ENCODE measurements at regions not wholly inside any gene's neighbourhood (a gene's known extent, or its start where the extent isn't known, plus 50 kb on each side); places are given as distances from the start of the nearest gene placed in this dataset.

- Histone ChIP-seq H3K4me1 (no peaks in the 10 kb centered on the region), H3K27ac (no peak overlapping the region), H3K27me3 (no peaks in the 10 kb centered on the region), H3K9me3 (no peaks in the 10 kb centered on the region), H3K36me3 (no peaks in the 10 kb centered on the region), H3K4me3 (no peak overlapping the region)
- TF ChIP-seq EP300 (IDR thresholded peaks at IDR 0.05; ENCODE audit: low read depth) (no peak), CTCF (IDR thresholded peaks at IDR 0.05) (no peak), POLR2AphosphoS5 (IDR thresholded peaks at IDR 0.05) (no peak), POLR2A (IDR thresholded peaks at IDR 0.05) (no peak)
- intact Hi-C loops (cut with DNase I; ENCODE audit: low total_unique reads) = no loop called here
- no peak for DNase-seq
- WGBS, 2 donors (ENCODE audit: low coverage in 1 of 2) = 87% methylated on average over 9 of the region's 9 CpGs; no CpG with 5 or more reads in 1 of the 2 donors
- in situ Hi-C loops (cut with MboI; ENCODE audit: low pct_ligation_motif_present in 1 of 4, low pct_unique_long_range_greater_than_20kb in 1 of 4, low sequenced_read_pairs in 3 of 4) = no loop called here
Observed at GRCh38 chr2:2869553-2869952, 508.1 kb downstream of the EIPR1 start.

- 60 to 73% methylated on average over 1 to 9 of the region's 9 CpGs for whole genome bisulfite sequencing, 2 donors (ENCODE audit: low coverage in 1 of 2)
- Histone ChIP-seq H3K9me3 (no peaks in the 10 kb centered on the region), H3K4me3 (no peak overlapping the region), H3K4me1 (no peaks in the 10 kb centered on the region), H3K27ac (no peak overlapping the region), H3K27me3 (no peaks in the 10 kb centered on the region), H3K36me3 (no peaks in the 10 kb centered on the region)
- intact Hi-C loops (cut with DNase I; ENCODE audit: low total_unique reads) = no loop called here
- in situ Hi-C loops (cut with MboI; ENCODE audit: low pct_ligation_motif_present in 1 of 4, low pct_unique_long_range_greater_than_20kb in 1 of 4, low sequenced_read_pairs in 3 of 4) = no loop called here
- DNase-seq = no peak
- TF ChIP-seq POLR2AphosphoS5 (IDR thresholded peaks at IDR 0.05) (no peak), POLR2A (IDR thresholded peaks at IDR 0.05) (no peak), CTCF (IDR thresholded peaks at IDR 0.05) (no peak), EP300 (IDR thresholded peaks at IDR 0.05; ENCODE audit: low read depth) (no peak)
Observed at GRCh38 chr2:2868085-2868484, 509.5 kb downstream of the EIPR1 start.

- Histone ChIP-seq H3K9me3 (no peaks in the 10 kb centered on the region), H3K36me3 (no peaks in the 10 kb centered on the region), H3K4me3 (no peak overlapping the region), H3K4me1 (no peaks in the 10 kb centered on the region), H3K27ac (no peak overlapping the region), H3K27me3 (no peaks in the 10 kb centered on the region)
- in situ Hi-C loops (cut with MboI; ENCODE audit: low pct_ligation_motif_present in 1 of 4, low pct_unique_long_range_greater_than_20kb in 1 of 4, low sequenced_read_pairs in 3 of 4) (no loop called here), intact Hi-C loops (cut with DNase I; ENCODE audit: low total_unique reads) (no loop called here)
- TF ChIP-seq POLR2AphosphoS5 (IDR thresholded peaks at IDR 0.05) (no peak), POLR2A (IDR thresholded peaks at IDR 0.05) (no peak), EP300 (IDR thresholded peaks at IDR 0.05; ENCODE audit: low read depth) (no peak), CTCF (IDR thresholded peaks at IDR 0.05) (no peak)
- DNase-seq = no peak
- 76 to 77% methylated on average over 5 to 18 of the region's 18 CpGs for WGBS, 2 donors (ENCODE audit: low coverage in 1 of 2)
Observed at GRCh38 chr2:2867397-2867979, 510.1 kb downstream of the EIPR1 start.

- H3K4me1 ChIP-seq = no peaks in the 10 kb centered on the region
- TF ChIP-seq POLR2A (IDR thresholded peaks at IDR 0.05) (no peak), EP300 (IDR thresholded peaks at IDR 0.05; ENCODE audit: low read depth) (no peak), POLR2AphosphoS5 (IDR thresholded peaks at IDR 0.05) (no peak), CTCF (IDR thresholded peaks at IDR 0.05) (no peak)
- H3K27ac ChIP-seq = no peak overlapping the region
- H3K4me3 ChIP-seq = no peak overlapping the region
- in situ Hi-C loops (cut with MboI; ENCODE audit: low pct_ligation_motif_present in 1 of 4, low pct_unique_long_range_greater_than_20kb in 1 of 4, low sequenced_read_pairs in 3 of 4) = no loop called here
- no peak for DNase-seq
- no peaks in the 10 kb centered on the region for H3K27me3 ChIP-seq
- H3K36me3 ChIP-seq = no peaks in the 10 kb centered on the region
- intact Hi-C loops (cut with DNase I; ENCODE audit: low total_unique reads) = no loop called here
- WGBS, 2 donors (ENCODE audit: low coverage in 1 of 2) = 71 to 81% methylated on average over 4 to 14 of the region's 14 CpGs
- H3K9me3 ChIP-seq = no peaks in the 10 kb centered on the region
Observed at GRCh38 chr2:2866459-2866858, 511.2 kb downstream of the EIPR1 start.
